Right renal cortex interstitium (tissue), 3 donors: ENCODE measurements at regions not wholly inside any gene's neighbourhood (a gene's known extent, or its start where the extent isn't known, plus 50 kb on each side); places are given as distances from the start of the nearest gene placed in this dataset.
"Not testable (repeated sequence)": the region's sequence is repeated elsewhere in the genome, so short reads cannot be mapped to it uniquely, and the experiment has no call there.

Experiments
- DNase-seq, 3 donors: peaks; one replicate each; pipeline ENCODE4 v3.0.0-alpha.2; 2013; ENCODE audit warnings: low read depth in 3 of 3, low spot score in 2 of 3

DNA sequence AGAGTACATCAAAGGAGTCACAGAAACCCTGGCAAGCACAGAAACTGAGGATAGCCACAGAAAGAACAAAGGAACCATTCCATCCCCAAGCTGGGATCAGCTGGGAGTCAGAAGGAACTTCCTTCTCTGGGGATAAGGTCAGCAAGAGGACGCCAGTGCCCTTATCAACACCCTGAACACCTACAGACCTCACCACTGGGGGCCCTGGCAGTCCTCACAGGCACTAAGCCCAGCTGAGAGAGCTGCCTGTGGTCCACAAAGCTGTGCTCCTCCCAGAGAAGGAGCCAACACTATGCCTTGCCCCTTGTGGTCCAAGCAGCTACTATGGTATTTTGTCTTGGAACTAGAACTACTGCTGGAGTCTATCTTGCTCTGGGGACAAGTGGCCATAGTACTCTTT, 171.1 kb upstream of the CCDC196 start:
- no peak for DNase-seq

DNA sequence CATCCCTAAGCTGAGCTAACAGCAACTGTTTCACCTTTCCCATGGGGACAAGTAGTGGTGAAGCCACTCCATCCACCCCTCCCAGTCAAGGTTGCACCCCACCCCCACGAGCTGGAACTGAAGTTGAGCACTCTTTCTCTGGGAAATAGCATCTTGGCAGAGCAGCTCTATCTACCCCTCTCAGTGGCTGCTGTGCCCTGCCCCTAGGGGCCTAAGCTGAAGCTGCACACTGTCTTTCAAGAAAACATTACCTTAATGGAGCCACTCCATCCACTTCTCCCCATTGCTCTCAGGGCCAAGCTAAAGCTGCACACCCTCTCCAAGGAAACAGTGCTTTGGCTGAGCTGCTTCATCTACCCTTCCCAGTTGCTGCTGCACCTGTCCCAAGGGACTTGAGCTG, 170.6 kb upstream of the CCDC196 start:
- DNase-seq: no peak

DNA sequence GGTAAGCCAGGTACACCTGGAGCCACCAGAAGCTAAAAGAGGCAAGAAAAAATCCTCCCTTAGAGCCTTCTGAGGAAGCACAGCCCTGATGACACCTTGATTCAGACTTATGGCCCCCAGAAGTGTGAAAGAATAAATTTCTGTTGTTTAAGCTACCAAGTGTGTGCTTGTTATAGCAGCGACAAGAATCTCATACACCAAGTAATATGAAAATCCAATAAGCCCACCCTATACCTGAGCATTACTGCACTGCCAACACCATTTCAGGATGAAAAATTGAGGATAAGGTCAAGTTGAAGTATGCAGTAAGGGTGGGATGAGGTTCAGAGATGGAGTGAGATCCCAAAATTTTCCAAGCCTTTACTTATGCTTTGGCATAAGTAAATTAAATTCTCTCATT, 163.6 kb upstream of the CCDC196 start:
- DNase-seq: no peak

DNA sequence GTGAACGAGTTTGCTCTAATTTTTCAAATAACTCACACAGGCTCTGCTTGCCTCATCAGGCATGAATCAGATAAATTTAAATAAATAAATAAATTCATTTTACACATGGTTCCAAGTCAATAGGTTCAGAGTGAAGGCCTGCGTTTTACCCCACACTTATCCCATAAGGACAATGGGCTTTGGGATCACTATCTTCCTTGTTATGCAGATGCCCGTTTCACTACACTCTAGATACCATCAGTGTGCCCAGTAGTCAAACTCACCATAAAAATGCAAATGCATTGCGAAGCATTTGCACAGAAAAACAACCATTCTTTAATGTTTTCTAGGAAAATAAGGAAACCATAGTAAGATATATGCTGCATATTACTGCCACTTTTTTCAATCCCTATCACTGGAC, 155.9 kb upstream of the CCDC196 start:
- DNase-seq: no peak

GRCh38 chr14:66330916-66331315, 155.3 kb upstream of the CCDC196 start:
- DNase-seq: no peak

GRCh38 chr14:66333293-66333692, 152.9 kb upstream of the CCDC196 start:
- DNase-seq: not testable (repeated sequence)

- DNase-seq: no peak
Observed at GRCh38 chr14:66341239-66341638, 144.9 kb upstream of the CCDC196 start.

- DNase-seq: no peak
Observed at GRCh38 chr14:66345986-66346385, 140.2 kb upstream of the CCDC196 start.

- DNase-seq: no peak
Observed at GRCh38 chr14:66351310-66351709, 134.9 kb upstream of the CCDC196 start.

DNA sequence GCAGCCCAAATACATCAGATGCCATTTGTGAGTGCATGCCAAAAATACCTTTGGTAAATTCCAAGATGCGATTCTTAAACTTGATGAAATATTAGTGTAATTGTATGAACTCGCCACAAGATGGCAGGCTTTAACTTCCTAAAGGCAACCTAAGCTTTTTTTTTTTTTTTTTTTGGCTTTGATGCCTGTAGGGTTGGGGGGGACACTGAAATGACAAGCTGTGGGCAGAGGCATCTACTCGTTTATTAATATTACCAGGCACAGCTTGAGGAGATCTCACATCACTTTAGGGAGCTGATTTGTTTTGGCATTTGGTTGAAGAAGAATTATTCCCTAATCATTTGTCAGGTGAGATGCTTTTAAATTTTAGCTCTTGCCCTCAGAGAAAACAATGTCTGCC, 126.7 kb upstream of the CCDC196 start:
- peak in 1 of 3 donors; percentile 29 for DNase-seq

- DNase-seq: no peak
Observed at GRCh38 chr14:66360366-66360926, 125.7 kb upstream of the CCDC196 start.

GRCh38 chr14:66361013-66361412, 125.2 kb upstream of the CCDC196 start:
- DNase-seq: no peak

- no peak for DNase-seq
Observed at GRCh38 chr14:66365388-66365787, 120.8 kb upstream of the CCDC196 start.

GRCh38 chr14:66369157-66369697, 116.9 kb upstream of the CCDC196 start:
- DNase-seq: no peak

DNA sequence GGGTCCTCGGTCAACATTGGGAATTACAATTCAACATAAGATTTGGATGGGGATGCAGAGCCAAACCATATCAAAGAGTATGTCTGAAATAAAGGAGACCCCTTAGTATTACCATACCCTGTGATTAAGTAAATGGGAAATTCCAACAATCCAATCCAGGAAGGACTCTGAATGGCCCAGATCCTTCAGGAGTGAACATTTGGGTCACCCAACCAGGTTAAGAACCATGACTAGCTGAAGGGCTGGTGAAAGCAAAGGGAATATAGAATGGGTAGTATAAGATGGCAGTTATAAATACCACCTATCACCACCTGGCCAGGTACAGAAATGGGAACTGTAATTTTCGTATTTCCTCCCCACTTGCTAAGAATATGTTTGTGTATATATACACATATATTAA, 114.4 kb upstream of the CCDC196 start:
- no peak for DNase-seq

- DNase-seq: no peak
Observed at GRCh38 chr14:66375046-66375964, 110.9 kb upstream of the CCDC196 start.

DNA sequence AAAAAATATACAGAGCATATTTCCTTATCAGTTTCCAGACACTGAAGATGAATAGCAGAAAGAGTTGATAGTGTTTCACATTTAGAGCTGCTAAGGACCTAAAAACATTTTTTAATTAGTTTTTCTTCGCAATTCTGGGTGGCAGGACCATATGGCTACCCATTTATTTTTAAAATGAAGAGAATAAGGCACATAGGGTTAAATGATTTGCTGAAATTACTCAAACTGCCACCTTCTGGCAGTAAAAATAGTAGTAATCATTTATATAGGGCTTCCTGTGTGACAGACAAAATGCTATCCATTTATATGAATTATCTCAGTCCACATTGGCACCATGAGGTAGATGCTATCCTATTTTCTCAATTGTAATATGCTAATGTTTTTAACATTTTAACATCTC, 108.6 kb upstream of the CCDC196 start:
- no peak for DNase-seq

- DNase-seq: no peak
Observed at GRCh38 chr14:66378712-66379505, 107.3 kb upstream of the CCDC196 start.

- no peak for DNase-seq
Observed at GRCh38 chr14:66380143-66380542, 106.0 kb upstream of the CCDC196 start.

DNA sequence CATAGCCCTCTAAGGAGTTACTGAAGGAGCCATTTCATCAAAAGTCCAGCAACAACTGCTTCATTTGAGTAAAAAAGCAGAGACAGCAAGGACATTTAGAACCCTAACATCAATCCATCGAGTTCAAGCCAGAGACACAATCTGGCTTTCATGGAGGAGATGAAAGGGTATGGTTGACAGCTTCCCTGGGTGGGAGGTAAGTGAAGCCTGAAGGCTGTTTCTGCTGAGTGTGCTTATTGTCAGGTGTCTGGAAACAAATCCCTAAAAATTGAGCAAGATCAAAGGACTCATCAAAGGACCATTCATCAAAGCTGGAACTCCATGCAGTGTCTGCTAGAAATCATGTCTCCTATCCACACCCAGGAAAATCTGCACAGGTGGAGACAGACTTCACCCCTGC, 104.4 kb upstream of the CCDC196 start:
- DNase-seq: no peak

DNA sequence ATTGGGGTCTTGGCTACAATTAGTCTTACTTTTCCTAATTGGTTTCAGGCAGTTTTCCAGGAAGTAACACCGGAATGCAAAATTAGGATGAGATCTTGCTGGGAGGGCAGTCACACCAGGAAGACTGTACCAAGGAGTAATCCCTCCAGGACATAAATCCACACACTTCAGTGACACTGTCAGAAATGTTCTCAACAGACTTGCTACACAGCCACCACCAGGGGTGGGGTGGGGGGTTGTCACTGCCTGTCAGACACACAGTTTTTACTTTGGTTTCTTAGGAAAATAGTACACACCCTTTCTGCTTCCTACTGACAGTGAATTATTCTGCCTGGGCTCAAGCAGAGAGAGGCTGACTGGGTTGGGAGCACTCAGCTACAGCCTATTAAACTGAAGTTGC, 102.9 kb upstream of the CCDC196 start:
- DNase-seq: no peak
